ENCODE measurements at regions not wholly inside any gene's neighbourhood (a gene's known extent, or its start where the extent isn't known, plus 50 kb on each side); places are given as distances from the start of the nearest gene placed in this dataset.

- TF ChIP-seq EZH2phosphoT487 (IDR thresholded peaks at IDR 0.05; ENCODE audit: insufficient read depth, low read depth) (no peak), EZH2 (IDR thresholded peaks at IDR 0.05; ENCODE audit: insufficient read depth, poor library complexity, severe bottlenecking) (no peak)
These were observed 187.1 kb downstream of the SOX4 start for GRCh38 chr6:21780679-21781078.
